Endodermal cell (in vitro differentiated cells): ENCODE measurements at regions not wholly inside any gene's neighbourhood (a gene's known extent, or its start where the extent isn't known, plus 50 kb on each side); places are given as distances from the start of the nearest gene placed in this dataset.

Source experiments
- DNase-seq: peaks from one replicate; pipeline ENCODE4 v3.0.0-alpha.2; 2017
- H3K27ac ChIP-seq: 2 replicates; pipeline ENCODE4 v1.5.1; 2013; ENCODE audit warnings: mild to moderate bottlenecking, low read depth, low read length, moderate library complexity
- H3K27me3 ChIP-seq: 2 replicates; pipeline ENCODE4 v1.6.1; 2013; ENCODE audit warnings: mild to moderate bottlenecking, low read length, moderate library complexity; ENCODE audit not compliant: insufficient read depth, control insufficient read depth, poor library complexity, severe bottlenecking
- H3K36me3 ChIP-seq: 2 replicates; pipeline ENCODE4 v1.7.0; 2013; ENCODE audit warnings: mild to moderate bottlenecking, low read length, moderate library complexity; ENCODE audit not compliant: control insufficient read depth, insufficient read depth
- H3K4me1 ChIP-seq: one replicate; pipeline ENCODE4 v1.7.0; 2013; ENCODE audit warnings: low read length; ENCODE audit not compliant: control insufficient read depth, insufficient read depth
- H3K4me3 ChIP-seq: 2 replicates; pipeline ENCODE4 v1.5.1; 2013; ENCODE audit warnings: mild to moderate bottlenecking, low read length, moderate library complexity
- H3K9ac ChIP-seq: 2 replicates; pipeline ENCODE4 v1.6.1; 2013; ENCODE audit warnings: mild to moderate bottlenecking, low read length, moderate library complexity; ENCODE audit not compliant: poor library complexity, severe bottlenecking; ENCODE audit errors: extremely low read depth
- H3K9me3 ChIP-seq: 2 replicates; pipeline ENCODE4 v1.6.1; 2013; ENCODE audit warnings: mild to moderate bottlenecking, low read length, moderate library complexity; ENCODE audit not compliant: control insufficient read depth
- H3K27ac Mint-ChIP-seq: 2 replicates; pipeline ENCODE4 v1.8.0; 2020; ENCODE audit warnings: mixed read lengths
- H3K27me3 Mint-ChIP-seq: 2 replicates; pipeline ENCODE4 v1.8.0; 2021; ENCODE audit warnings: mild to moderate bottlenecking, mixed read lengths; ENCODE audit not compliant: insufficient read depth
- H3K36me3 Mint-ChIP-seq: 2 replicates; pipeline ENCODE4 v1.8.0; 2020; ENCODE audit warnings: low read depth, mixed read lengths
- H3K4me1 Mint-ChIP-seq: 2 replicates; pipeline ENCODE4 v1.8.0; 2020; ENCODE audit warnings: mixed read lengths
- H3K4me3 Mint-ChIP-seq: 2 replicates; pipeline ENCODE4 v1.8.0; 2020; ENCODE audit warnings: mild to moderate bottlenecking, moderate library complexity, mixed read lengths
- H3K9me3 Mint-ChIP-seq: 2 replicates; pipeline ENCODE4 v1.8.0; 2020; ENCODE audit warnings: mild to moderate bottlenecking, mixed read lengths
- WGBS, 2 experiments: methylation state at CpG; one replicate each; pipeline versions ENCODE4 v1.1.5 to v1.1.7; 2013; ENCODE audit warnings: missing lambda C conversion rate in 2 of 2, mixed read lengths in 1 of 2; ENCODE audit not compliant: insufficient coverage in 1 of 2, insufficient read length in 1 of 2; 5-methylcytosine and 5-hydroxymethylcytosine counted together
- TF ChIP-seq, protein P1 (sequence below): fragments of 200-600 bp; sonication (generic); conservative IDR thresholded peaks from 2 replicates; pipeline ENCODE4 v1.5.0; 2021; ENCODE audit warnings: antibody characterized with exemption, mild to moderate bottlenecking

DNA sequence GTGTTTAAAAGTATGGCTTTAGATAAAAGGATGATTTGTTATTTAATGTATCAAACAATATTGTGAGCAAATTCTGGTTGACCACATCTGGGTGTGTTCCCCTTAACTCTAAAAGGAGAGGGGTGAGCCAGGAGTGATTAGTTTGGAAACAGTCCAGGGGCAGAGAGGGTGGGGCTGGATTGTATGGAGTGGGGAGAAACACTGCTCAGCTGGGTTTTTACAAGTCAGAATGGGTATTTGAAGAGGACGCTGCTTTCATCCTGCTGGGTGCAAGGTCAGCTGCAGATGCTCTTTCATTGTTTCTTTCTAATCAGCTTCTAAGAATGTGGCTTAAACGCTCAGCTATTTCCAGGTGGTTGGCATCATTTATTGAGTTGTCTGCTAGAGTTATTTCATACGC, 82.8 kb upstream of the LIMCH1 start:
- Mint-ChIP-seq H3K4me1 (peaks cover 44% of the 10 kb centered on the region), H3K27ac (peak overlapping the region; percentile 14), H3K9me3 (no peaks in the 10 kb centered on the region), H3K27me3 (peaks cover 8% of the 10 kb centered on the region), H3K4me3 (no peak overlapping the region), H3K36me3 (no peaks in the 10 kb centered on the region)
- 6 to 15% methylated on average over 2 to 3 of the region's 3 CpGs for WGBS, 2 experiments
- H3K9me3 ChIP-seq = no peaks in the 10 kb centered on the region
- H3K4me1 ChIP-seq = peaks cover 15% of the 10 kb centered on the region
- DNase-seq = peak; percentile 65
- no peaks in the 10 kb centered on the region for H3K27me3 ChIP-seq
- TF ChIP-seq, protein P1, sequence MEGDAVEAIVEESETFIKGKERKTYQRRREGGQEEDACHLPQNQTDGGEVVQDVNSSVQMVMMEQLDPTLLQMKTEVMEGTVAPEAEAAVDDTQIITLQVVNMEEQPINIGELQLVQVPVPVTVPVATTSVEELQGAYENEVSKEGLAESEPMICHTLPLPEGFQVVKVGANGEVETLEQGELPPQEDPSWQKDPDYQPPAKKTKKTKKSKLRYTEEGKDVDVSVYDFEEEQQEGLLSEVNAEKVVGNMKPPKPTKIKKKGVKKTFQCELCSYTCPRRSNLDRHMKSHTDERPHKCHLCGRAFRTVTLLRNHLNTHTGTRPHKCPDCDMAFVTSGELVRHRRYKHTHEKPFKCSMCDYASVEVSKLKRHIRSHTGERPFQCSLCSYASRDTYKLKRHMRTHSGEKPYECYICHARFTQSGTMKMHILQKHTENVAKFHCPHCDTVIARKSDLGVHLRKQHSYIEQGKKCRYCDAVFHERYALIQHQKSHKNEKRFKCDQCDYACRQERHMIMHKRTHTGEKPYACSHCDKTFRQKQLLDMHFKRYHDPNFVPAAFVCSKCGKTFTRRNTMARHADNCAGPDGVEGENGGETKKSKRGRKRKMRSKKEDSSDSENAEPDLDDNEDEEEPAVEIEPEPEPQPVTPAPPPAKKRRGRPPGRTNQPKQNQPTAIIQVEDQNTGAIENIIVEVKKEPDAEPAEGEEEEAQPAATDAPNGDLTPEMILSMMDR = no peak
- H3K4me3 ChIP-seq = peak overlapping the region; percentile 44
- no peaks in the 10 kb centered on the region for H3K36me3 ChIP-seq
- no peak overlapping the region for H3K27ac ChIP-seq
- peak overlapping the region; percentile 13 for H3K9ac ChIP-seq

GRCh38 chr4:41456559-41457101, 81.3 kb upstream of the LIMCH1 start:
- no peak overlapping the region for H3K4me3 ChIP-seq
- H3K4me3 Mint-ChIP-seq = no peak overlapping the region
- H3K27ac Mint-ChIP-seq = no peak overlapping the region
- no peaks in the 10 kb centered on the region for H3K27me3 ChIP-seq
- 77 to 83% methylated on average over 2 to 4 of the region's 4 CpGs for WGBS, 2 experiments
- TF ChIP-seq, protein P1 = no peak
- H3K9ac ChIP-seq = no peak overlapping the region
- DNase-seq = no peak
- peaks cover 8% of the 10 kb centered on the region for H3K27me3 Mint-ChIP-seq
- no peaks in the 10 kb centered on the region for H3K36me3 ChIP-seq
- no peaks in the 10 kb centered on the region for H3K36me3 Mint-ChIP-seq
- H3K9me3 Mint-ChIP-seq = no peaks in the 10 kb centered on the region
- H3K27ac ChIP-seq = no peak overlapping the region
- H3K9me3 ChIP-seq = no peaks in the 10 kb centered on the region
- peaks cover 15% of the 10 kb centered on the region for H3K4me1 ChIP-seq
- H3K4me1 Mint-ChIP-seq = peaks cover 41% of the 10 kb centered on the region

DNA sequence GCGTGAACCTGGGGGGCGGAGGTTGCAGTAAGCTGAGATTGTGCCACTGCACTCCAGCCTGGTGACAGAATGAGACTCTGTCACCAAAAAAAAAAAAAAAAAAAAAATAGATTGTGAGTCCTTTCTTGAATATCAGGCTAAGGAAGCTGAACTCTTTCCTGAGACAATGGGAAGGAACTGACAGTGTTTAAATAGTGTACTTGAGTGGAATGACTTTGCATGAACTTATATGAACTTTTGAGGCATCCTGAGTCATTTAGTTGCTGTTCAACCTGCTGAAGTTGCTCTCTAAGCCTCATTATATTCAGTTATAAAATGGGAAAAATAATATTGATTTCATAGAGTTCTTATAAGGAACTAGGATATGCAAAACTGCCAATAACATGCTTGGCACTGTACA, 79.3 kb upstream of the LIMCH1 start:
- Histone ChIP-seq H3K9me3 (no peaks in the 10 kb centered on the region), H3K27ac (no peak overlapping the region), H3K36me3 (no peaks in the 10 kb centered on the region), H3K9ac (no peak overlapping the region), H3K4me1 (peaks cover 15% of the 10 kb centered on the region), H3K4me3 (no peak overlapping the region), H3K27me3 (no peaks in the 10 kb centered on the region)
- H3K36me3 Mint-ChIP-seq = no peaks in the 10 kb centered on the region
- 100% methylated on average over 2 of the region's 2 CpGs for WGBS, 2 experiments
- peaks cover 9% of the 10 kb centered on the region for H3K27me3 Mint-ChIP-seq
- no peak overlapping the region for H3K4me3 Mint-ChIP-seq
- no peaks in the 10 kb centered on the region for H3K9me3 Mint-ChIP-seq
- peaks cover 32% of the 10 kb centered on the region for H3K4me1 Mint-ChIP-seq
- TF ChIP-seq, protein P1 = no peak
- DNase-seq = no peak
- no peak overlapping the region for H3K27ac Mint-ChIP-seq
